Aorta (tissue), 5 donors: ENCODE measurements at regions not wholly inside any gene's neighbourhood (a gene's known extent, or its start where the extent isn't known, plus 50 kb on each side); places are given as distances from the start of the nearest gene placed in this dataset.

Experiments
- ATAC-seq: fragments of 200-7000 bp; cut with Tn5 transposase; one replicate; pipeline ENCODE4 v1.9.1; 2022; ENCODE audit warnings: moderate library complexity; ENCODE audit not compliant: low FRiP score
- DNase-seq, 2 donors: peaks; one replicate each; pipeline ENCODE4 v3.0.0-alpha.2; 2020
- H3K27ac ChIP-seq, 2 donors: one replicate each; pipeline ENCODE4 v1.5.1; 2013; ENCODE audit warnings: low read length in 2 of 2, mild to moderate bottlenecking in 2 of 2, moderate library complexity in 2 of 2, control low read depth in 1 of 2, inconsistent platforms in 1 of 2, low read depth in 1 of 2
- H3K27me3 ChIP-seq, 2 donors: one replicate each; pipeline ENCODE4 v1.6.1; 2013; ENCODE audit warnings: control low read depth in 1 of 2, low read length in 1 of 2, mild to moderate bottlenecking in 1 of 2, moderate library complexity in 1 of 2; ENCODE audit not compliant: insufficient read depth in 2 of 2, control insufficient read depth in 1 of 2
- H3K36me3 ChIP-seq, 2 donors: one replicate each; pipeline ENCODE4 v1.6.1; 2013; ENCODE audit warnings: control low read depth in 1 of 2, low read length in 1 of 2, mild to moderate bottlenecking in 1 of 2; ENCODE audit not compliant: insufficient read depth in 2 of 2, control insufficient read depth in 1 of 2
- H3K4me1 ChIP-seq, 2 donors: one replicate each; pipeline ENCODE4 v1.6.1; 2013; ENCODE audit warnings: low read length in 2 of 2, control low read depth in 1 of 2, mild to moderate bottlenecking in 1 of 2, moderate library complexity in 1 of 2; ENCODE audit not compliant: insufficient read depth in 2 of 2, control insufficient read depth in 1 of 2
- H3K4me3 ChIP-seq, 2 donors: one replicate each; pipeline ENCODE4 v1.5.1; 2013; ENCODE audit warnings: low read length in 2 of 2, control low read depth in 1 of 2, mild to moderate bottlenecking in 1 of 2
- H3K9me3 ChIP-seq: one replicate; pipeline ENCODE4 v1.6.1; 2013; ENCODE audit warnings: mild to moderate bottlenecking, low read length; ENCODE audit not compliant: control insufficient read depth
- WGBS, 2 donors: extraction: QIAGEN DNeasy Blood & Tissue Kit; methylation state at CpG; one replicate each; pipeline ENCODE4 v1.1.7; 2013; 5-methylcytosine and 5-hydroxymethylcytosine counted together
- intact Hi-C, 2 donors: fragments of 100-400 bp; cut with DNase I; formaldehyde crosslinking; loops; one replicate each; pipeline versions ENCODE4 v1.14.2 to v1.15.0; 2022
- donor health status: healthy with polysubstance abuse.
- donor health status: Bipolar disorder and iron deficiency.
- donor health status: DM: no; HTN: no; CAD: no.
- donor health status: DM: no; HTN: no; CAD: no.
- donor health status: DM: yes; HTN: yes; CAD: no.

DNA sequence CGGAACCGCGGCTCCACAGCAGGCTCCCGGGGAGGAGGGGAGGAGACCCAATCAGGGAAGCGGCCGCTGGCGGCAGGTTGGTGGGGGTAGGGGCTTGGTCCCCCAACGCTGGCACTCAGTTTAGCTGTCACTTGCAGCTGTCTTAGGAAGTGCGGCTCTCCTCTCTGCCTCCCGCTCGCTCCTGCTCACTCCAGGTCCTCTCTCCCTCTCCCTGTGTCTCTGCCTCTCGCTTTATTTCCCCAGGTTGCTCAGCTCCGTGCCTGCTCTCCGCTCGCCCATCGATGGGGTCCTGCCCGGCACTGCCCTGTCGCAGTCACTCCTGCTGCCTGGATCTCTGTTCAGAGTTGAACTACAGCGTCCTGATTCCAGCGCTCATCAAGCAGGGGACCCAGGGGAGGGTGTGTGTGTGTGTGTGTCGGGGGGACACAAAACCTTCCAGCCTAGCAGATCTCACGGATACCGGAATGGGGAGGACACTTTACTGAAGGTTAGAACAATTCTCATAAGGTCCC lies 145.6 kb downstream of the ENGASE start:
- no peaks in the 10 kb centered on the region for H3K9me3 ChIP-seq
- no peaks in the 10 kb centered on the region for H3K4me1 ChIP-seq
- no peak overlapping the region for H3K27ac ChIP-seq
- no peaks in the 10 kb centered on the region for H3K36me3 ChIP-seq
- intact Hi-C loops, result no loop called here
- WGBS, 2 donors, result 1 to 2% methylated on average over 23 of the region's 23 CpGs
- H3K27me3 ChIP-seq, result no peaks in the 10 kb centered on the region
- DNase-seq, result no peak
- ATAC-seq, result no peak
- H3K4me3 ChIP-seq, result no peak overlapping the region

DNA sequence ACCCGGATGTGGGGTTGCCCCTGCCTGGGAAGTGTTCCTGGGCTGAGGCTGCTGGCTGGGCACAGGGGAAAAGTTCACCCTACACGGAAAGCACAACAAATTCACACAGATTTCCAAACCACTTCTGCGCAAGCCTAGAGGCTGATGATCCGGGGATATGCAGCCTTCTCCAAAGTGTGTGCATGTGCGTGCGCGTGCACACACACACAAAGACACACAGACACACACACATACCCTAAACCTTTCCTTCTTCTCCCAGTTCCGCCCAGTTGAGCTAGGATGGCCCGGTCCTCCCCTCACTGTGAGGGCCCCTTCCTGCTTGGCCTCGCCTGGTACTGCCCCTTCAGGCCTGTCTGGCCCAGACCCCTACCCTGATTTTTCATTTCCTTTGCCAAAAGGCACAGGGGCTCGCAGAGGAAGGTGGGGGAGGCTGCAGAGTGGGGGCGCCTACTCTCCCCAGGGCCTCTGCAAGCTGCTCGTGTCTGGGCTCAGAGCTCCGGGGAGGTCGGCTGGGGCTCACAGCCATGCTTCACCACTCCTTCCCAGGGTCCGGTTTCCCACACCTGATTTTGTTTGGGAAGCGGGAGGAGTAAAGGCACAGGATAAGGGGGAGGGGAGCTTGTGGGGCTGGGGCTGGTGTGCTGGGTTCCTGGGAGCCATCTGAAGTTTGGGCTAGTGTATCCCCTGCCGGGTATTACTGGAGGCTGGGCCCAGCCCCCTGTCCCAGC lies 144.7 kb downstream of the ENGASE start:
- 63 to 72% methylated on average over 16 to 18 of the region's 18 CpGs for WGBS, 2 donors
- ATAC-seq, result no peak
- Histone ChIP-seq H3K27ac (no peak overlapping the region), H3K27me3 (no peaks in the 10 kb centered on the region), H3K4me3 (no peak overlapping the region), H3K36me3 (no peaks in the 10 kb centered on the region), H3K4me1 (no peaks in the 10 kb centered on the region), H3K9me3 (no peaks in the 10 kb centered on the region)
- no peak for DNase-seq
- intact Hi-C loops, result no loop called here

DNA sequence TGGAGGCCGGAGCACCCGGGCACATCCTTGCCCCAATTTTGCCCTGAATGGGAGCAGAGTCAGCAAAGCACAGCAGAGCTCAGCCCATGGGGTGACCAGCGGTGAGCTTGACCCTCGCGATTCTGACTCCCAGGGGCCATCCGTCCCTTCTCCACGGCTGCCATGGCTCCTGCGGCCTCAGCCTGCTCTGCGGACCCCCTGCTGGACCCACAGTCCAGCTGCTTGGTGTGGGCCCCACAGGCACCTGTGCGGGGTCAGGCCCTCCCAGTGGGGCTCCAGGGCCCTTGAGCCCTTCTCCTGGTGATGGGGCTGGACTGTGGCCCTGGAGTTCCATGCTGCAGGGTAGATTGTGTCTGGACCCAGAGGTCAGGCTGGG lies 144.2 kb downstream of the ENGASE start:
- no peaks in the 10 kb centered on the region for H3K36me3 ChIP-seq
- no peaks in the 10 kb centered on the region for H3K27me3 ChIP-seq
- no peak overlapping the region for H3K4me3 ChIP-seq
- DNase-seq (no peak), ATAC-seq (no peak)
- H3K4me1 ChIP-seq, result no peaks in the 10 kb centered on the region
- WGBS, 2 donors, result 82 to 89% methylated on average over 10 of the region's 10 CpGs
- no peaks in the 10 kb centered on the region for H3K9me3 ChIP-seq
- intact Hi-C loops, result no loop called here
- no peak overlapping the region for H3K27ac ChIP-seq

DNA sequence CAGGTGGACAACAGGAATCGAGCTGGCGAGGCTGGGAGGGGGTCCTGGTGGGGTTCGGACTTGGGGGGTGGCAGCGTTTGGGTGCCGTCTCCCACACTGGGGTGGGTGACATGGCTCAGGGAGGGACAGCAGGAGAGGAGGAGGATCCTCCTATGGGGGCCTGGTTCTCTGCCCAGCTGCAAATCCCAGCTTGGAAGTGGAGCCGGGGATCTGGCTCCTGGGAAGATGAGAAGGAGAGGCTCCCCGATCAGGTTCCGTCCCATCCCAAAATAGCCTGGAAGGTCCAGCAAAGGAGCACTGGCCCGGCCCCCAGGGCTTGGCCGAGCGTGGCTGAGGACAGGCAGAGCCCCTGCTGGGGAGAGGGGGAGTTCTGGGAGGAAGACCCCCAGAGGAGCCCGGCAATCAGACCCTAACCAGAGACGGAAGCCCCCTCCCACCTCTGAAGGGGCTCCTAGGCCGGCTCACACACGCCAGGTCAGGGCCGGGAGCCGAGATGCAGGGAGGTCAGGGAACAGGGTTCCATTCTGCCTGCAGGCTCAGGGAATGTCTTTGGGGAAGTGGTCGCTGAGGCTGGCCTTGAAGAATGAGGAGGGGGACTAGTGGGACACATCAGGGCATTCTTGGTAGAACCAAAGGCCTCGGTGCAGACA lies 143.7 kb downstream of the ENGASE start:
- DNase-seq (no peak), ATAC-seq (no peak)
- no peaks in the 10 kb centered on the region for H3K9me3 ChIP-seq
- H3K4me1 ChIP-seq, result no peaks in the 10 kb centered on the region
- no peak overlapping the region for H3K4me3 ChIP-seq
- H3K27me3 ChIP-seq, result no peaks in the 10 kb centered on the region
- intact Hi-C loops, result no loop called here
- no peaks in the 10 kb centered on the region for H3K36me3 ChIP-seq
- no peak overlapping the region for H3K27ac ChIP-seq
- WGBS, 2 donors, result 66 to 69% methylated on average over 19 of the region's 19 CpGs

DNA sequence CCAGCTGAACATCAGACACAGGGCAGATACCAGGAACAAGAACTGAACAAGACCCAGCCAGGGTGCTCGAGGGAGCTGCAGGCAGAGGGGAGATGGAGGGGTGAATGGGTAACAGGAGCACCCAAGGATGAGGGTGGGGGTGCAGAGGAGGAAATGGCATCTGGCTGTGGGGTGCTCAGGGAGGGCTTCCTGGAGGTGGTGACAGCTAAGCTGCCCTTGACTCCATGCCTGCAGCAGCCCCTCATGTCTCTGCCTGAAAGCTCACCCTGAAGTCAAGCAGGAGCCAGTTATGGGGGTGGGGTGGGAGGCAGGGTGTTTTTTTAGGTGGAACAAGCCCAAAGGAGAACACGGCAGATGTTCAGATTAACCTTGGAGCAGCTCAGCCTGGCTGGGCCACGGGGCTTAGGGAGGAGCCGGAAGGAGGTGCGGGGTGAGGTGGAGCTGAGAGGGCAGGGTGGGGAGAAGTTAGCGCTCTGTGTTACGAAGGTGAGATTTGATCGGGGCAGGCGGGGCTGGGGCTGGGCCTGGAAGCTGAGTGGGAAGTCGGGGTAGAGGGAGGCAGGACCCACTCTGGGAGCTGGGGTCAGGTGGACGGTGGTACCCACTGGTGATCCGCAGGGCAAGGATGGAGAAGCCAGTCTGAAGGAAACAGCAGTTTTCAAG lies 143.0 kb downstream of the ENGASE start:
- no peaks in the 10 kb centered on the region for H3K36me3 ChIP-seq
- DNase-seq (no peak), ATAC-seq (no peak)
- no peak overlapping the region for H3K27ac ChIP-seq
- intact Hi-C loops, result no loop called here
- no peaks in the 10 kb centered on the region for H3K27me3 ChIP-seq
- H3K4me1 ChIP-seq, result no peaks in the 10 kb centered on the region
- WGBS, 2 donors, result 54 to 61% methylated on average over 12 of the region's 12 CpGs
- H3K9me3 ChIP-seq, result no peaks in the 10 kb centered on the region
- no peak overlapping the region for H3K4me3 ChIP-seq

DNA sequence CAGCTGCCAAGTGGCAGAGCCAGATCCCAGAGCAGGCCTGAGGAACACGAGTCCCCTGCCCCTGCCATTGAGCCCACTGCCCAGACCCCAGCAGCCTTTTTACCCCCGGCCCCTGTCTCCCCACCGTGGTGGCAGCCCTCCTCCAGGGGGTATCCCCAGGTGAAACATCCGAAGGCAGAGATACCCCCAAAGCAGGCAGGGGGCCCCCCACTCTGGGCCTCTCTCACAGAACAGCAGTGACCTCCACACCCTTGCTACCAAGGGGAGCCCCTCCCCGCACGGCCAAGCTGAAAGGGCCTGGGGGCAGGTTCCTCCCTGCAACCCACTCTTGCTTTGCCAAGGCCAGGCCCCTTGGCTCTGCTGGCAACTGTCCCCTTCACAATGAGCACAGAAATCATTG lies 142.2 kb downstream of the ENGASE start:
- ATAC-seq (no peak), DNase-seq (no peak)
- H3K4me3 ChIP-seq, result no peak overlapping the region
- intact Hi-C loops, result no loop called here
- 67 to 72% methylated on average over 6 of the region's 6 CpGs for WGBS, 2 donors
- no peaks in the 10 kb centered on the region for H3K27me3 ChIP-seq
- H3K36me3 ChIP-seq, result no peaks in the 10 kb centered on the region
- no peaks in the 10 kb centered on the region for H3K4me1 ChIP-seq
- no peak overlapping the region for H3K27ac ChIP-seq
- H3K9me3 ChIP-seq, result no peaks in the 10 kb centered on the region

DNA sequence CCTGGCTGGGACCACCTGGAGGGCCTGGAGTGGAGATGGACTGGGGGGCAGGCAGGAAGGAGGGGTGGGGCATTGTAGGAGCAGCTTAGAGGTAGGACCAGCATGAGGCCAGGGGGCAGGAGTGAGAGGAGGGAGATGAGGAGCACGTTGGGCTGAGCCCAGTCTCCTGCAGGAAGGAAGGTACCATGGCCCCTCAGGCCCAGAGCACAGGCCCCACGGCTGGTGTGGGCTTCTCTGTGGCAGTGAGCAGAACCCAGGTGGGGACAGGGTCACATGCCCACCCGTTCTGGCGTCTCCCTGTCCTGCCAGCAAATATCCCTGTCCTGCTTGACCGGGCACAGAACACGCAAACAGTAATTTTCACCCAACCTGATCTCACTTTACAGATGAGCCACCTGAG lies 141.8 kb downstream of the ENGASE start:
- Histone ChIP-seq H3K36me3 (no peaks in the 10 kb centered on the region), H3K4me1 (no peaks in the 10 kb centered on the region), H3K4me3 (no peak overlapping the region), H3K27ac (no peak overlapping the region), H3K9me3 (no peaks in the 10 kb centered on the region), H3K27me3 (no peaks in the 10 kb centered on the region)
- DNase-seq (no peak), ATAC-seq (no peak)
- 66 to 69% methylated on average over 6 of the region's 6 CpGs for WGBS, 2 donors
- intact Hi-C loops, result no loop called here

DNA sequence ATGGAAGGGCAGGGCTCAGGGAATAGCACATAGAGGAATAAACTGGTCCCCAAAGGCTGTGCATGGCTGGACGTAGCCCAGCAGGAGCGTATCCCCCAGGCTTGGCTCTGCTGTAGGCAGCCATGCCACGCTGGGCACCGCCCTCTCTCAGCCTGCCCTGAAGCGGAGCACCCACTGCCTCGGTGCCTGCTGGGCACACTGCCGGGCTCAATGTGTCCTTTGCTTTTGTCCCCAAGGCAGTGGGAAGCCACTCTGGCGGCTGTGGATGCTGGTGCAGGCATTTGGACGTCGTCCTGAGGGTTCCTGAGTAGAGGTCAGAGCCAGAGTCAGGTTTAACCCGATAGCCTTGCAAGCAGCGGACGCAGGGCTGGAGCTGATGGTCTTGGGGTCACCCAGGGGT lies 141.0 kb downstream of the ENGASE start:
- Histone ChIP-seq H3K4me3 (no peak overlapping the region), H3K27me3 (no peaks in the 10 kb centered on the region), H3K36me3 (no peaks in the 10 kb centered on the region), H3K27ac (no peak overlapping the region), H3K4me1 (no peaks in the 10 kb centered on the region), H3K9me3 (no peaks in the 10 kb centered on the region)
- ATAC-seq (no peak), DNase-seq (no peak)
- WGBS, 2 donors, result 75% methylated on average over 13 of the region's 13 CpGs
- intact Hi-C loops, result no loop called here
